Loucy (cell line): ENCODE measurements at regions not wholly inside any gene's neighbourhood (a gene's known extent, or its start where the extent isn't known, plus 50 kb on each side); places are given as distances from the start of the nearest gene placed in this dataset.
"Not testable (repeated sequence)": the region's sequence is repeated elsewhere in the genome, so short reads cannot be mapped to it uniquely, and the experiment has no call there.

Experiments used
- H2AFZ ChIP-seq: fragments of 200-600 bp; sonication (generic); 2 replicates; pipeline ENCODE4 v1.6.0; 2016; ENCODE audit warnings: antibody characterized with exemption, mild to moderate bottlenecking, low read length, moderate library complexity
- H3F3A ChIP-seq: fragments of 200-600 bp; 2 replicates; pipeline ENCODE4 v1.6.0; 2016; ENCODE audit warnings: antibody characterized with exemption, low read depth, mild to moderate bottlenecking
- H3K27me3 ChIP-seq: fragments of 200-600 bp; sonication (generic); 2 replicates; pipeline ENCODE4 v1.6.1; 2014; ENCODE audit warnings: low read length, mild to moderate bottlenecking; ENCODE audit not compliant: insufficient read depth, poor library complexity, severe bottlenecking
- H3K36me3 ChIP-seq: fragments of 200-600 bp; sonication (generic); 2 replicates; pipeline ENCODE4 v1.6.1; 2016; ENCODE audit warnings: low read length; ENCODE audit not compliant: insufficient read depth
- H3K4me1 ChIP-seq: fragments of 200-600 bp; sonication (generic); 2 replicates; pipeline ENCODE4 v1.5.1; 2014; ENCODE audit warnings: low read length, mild to moderate bottlenecking; ENCODE audit not compliant: insufficient read depth, poor library complexity, severe bottlenecking
- H3K4me2 ChIP-seq: fragments of 200-600 bp; sonication (generic); 2 replicates; pipeline ENCODE4 v1.6.0; 2014; ENCODE audit warnings: antibody characterized with exemption, low read length, low read depth, mild to moderate bottlenecking; ENCODE audit not compliant: poor library complexity, severe bottlenecking
- H3K4me3 ChIP-seq: fragments of 200-600 bp; sonication (generic); 2 replicates; pipeline ENCODE4 v1.5.1; 2014; ENCODE audit warnings: low read length, mild to moderate bottlenecking, mixed read lengths; ENCODE audit not compliant: poor library complexity, severe bottlenecking
- H3K79me2 ChIP-seq: fragments of 200-600 bp; sonication (generic); 2 replicates; pipeline ENCODE4 v1.6.1; 2014; ENCODE audit warnings: low read length; ENCODE audit not compliant: insufficient read depth
- H3K9ac ChIP-seq: fragments of 200-600 bp; sonication (generic); 2 replicates; pipeline ENCODE4 v1.6.0; 2014; ENCODE audit warnings: mild to moderate bottlenecking, low read depth, low read length, moderate library complexity; ENCODE audit not compliant: poor library complexity, severe bottlenecking
- H3K9me2 ChIP-seq: fragments of 200-600 bp; sonication (generic); replicated peaks from 2 replicates; pipeline ENCODE4 v1.6.1; 2016; ENCODE audit warnings: low read depth, low read length, mixed read lengths
- H3K9me3 ChIP-seq: fragments of 200-600 bp; sonication (generic); 2 replicates; pipeline ENCODE4 v1.6.1; 2014; ENCODE audit warnings: mild to moderate bottlenecking, antibody characterized with exemption, low read length, low read depth; ENCODE audit not compliant: insufficient read depth
- H4K20me1 ChIP-seq: fragments of 200-600 bp; sonication (generic); 2 replicates; pipeline ENCODE4 v1.6.0; 2014; ENCODE audit warnings: antibody characterized with exemption, low read length, mild to moderate bottlenecking; ENCODE audit not compliant: insufficient read depth, poor library complexity, severe bottlenecking
- CTCF ChIP-seq: fragments of 200-600 bp; sonication (generic); conservative IDR thresholded peaks from 2 replicates; pipeline ENCODE4 v1.5.1; 2014; ENCODE audit warnings: mild to moderate bottlenecking, antibody characterized with exemption, low read length
- EZH2phosphoT487 ChIP-seq: fragments of 200-600 bp; IDR thresholded peaks from 2 replicates; pipeline ENCODE4 v1.6.1; 2018; ENCODE audit warnings: antibody characterized with exemption, mild to moderate bottlenecking, moderate library complexity, borderline replicate concordance

- no peak overlapping the region for H3K4me2 ChIP-seq
- peaks cover 2% of the 10 kb centered on the region for H3K4me1 ChIP-seq
- H3K27me3 ChIP-seq: no peaks in the 10 kb centered on the region
- H3K36me3 ChIP-seq: no peaks in the 10 kb centered on the region
- no peaks in the 10 kb centered on the region for H4K20me1 ChIP-seq
- no peak overlapping the region for H3K9ac ChIP-seq
- H3F3A ChIP-seq: no peaks in the 10 kb centered on the region
- no peak overlapping the region for H3K4me3 ChIP-seq
- H2AFZ ChIP-seq: no peak overlapping the region
- H3K9me2 ChIP-seq: no peaks in the 10 kb centered on the region
- TF ChIP-seq EZH2phosphoT487 (no peak), CTCF (no peak)
- peaks cover 13% of the 10 kb centered on the region; the same call in 1 of the 2 replicates for H3K9me3 ChIP-seq
- no peaks in the 10 kb centered on the region for H3K79me2 ChIP-seq
These were observed 183.9 kb downstream of the MYRFL start for GRCh38 chr12:70008944-70009343.

GRCh38 chr12:70011353-70011752, 186.3 kb downstream of the MYRFL start:
- Histone ChIP-seq H4K20me1 (no peaks in the 10 kb centered on the region), H3K36me3 (no peaks in the 10 kb centered on the region), H2AFZ (no peak overlapping the region), H3K4me2 (no peak overlapping the region), H3K27me3 (no peaks in the 10 kb centered on the region), H3K9ac (no peak overlapping the region), H3K4me3 (no peak overlapping the region), H3K9me3 (peaks cover 13% of the 10 kb centered on the region; the same call in 1 of the 2 replicates), H3K79me2 (no peaks in the 10 kb centered on the region), H3K4me1 (no peaks in the 10 kb centered on the region), H3F3A (no peaks in the 10 kb centered on the region), H3K9me2 (no peaks in the 10 kb centered on the region)
- no peak for TF ChIP-seq CTCF
- no peak for TF ChIP-seq EZH2phosphoT487

- H3K4me2 ChIP-seq, H3K4me3 ChIP-seq, H3F3A ChIP-seq, H4K20me1 ChIP-seq, H2AFZ ChIP-seq, H3K27me3 ChIP-seq, H3K36me3 ChIP-seq, H3K9ac ChIP-seq, H3K79me2 ChIP-seq, H3K9me2 ChIP-seq, H3K4me1 ChIP-seq, H3K9me3 ChIP-seq: not testable (repeated sequence)
These were observed 188.0 kb downstream of the MYRFL start for GRCh38 chr12:70013016-70013415.

GRCh38 chr12:70028515-70028914, 203.5 kb downstream of the MYRFL start:
- Histone ChIP-seq H3K4me1 (no peaks in the 10 kb centered on the region), H3K27me3 (no peaks in the 10 kb centered on the region), H3K9me2 (no peaks in the 10 kb centered on the region), H3K4me3 (no peak overlapping the region), H3K9me3 (no peaks in the 10 kb centered on the region), H4K20me1 (no peaks in the 10 kb centered on the region), H3K79me2 (no peaks in the 10 kb centered on the region), H3K36me3 (no peaks in the 10 kb centered on the region), H3K9ac (no peak overlapping the region), H2AFZ (no peak overlapping the region), H3K4me2 (no peak overlapping the region), H3F3A (no peaks in the 10 kb centered on the region)
- TF ChIP-seq CTCF: no peak
- TF ChIP-seq EZH2phosphoT487: no peak
